GM13976 (cell line): ENCODE measurements at regions not wholly inside any gene's neighbourhood (a gene's known extent, or its start where the extent isn't known, plus 50 kb on each side); places are given as distances from the start of the nearest gene placed in this dataset.

ENCODE experiments used
- DNase-seq: peaks from one replicate; pipeline ENCODE4 v3.0.0; 2012; ENCODE audit warnings: low spot score
- CTCF ChIP-seq: IDR thresholded peaks from 2 replicates; pipeline ENCODE4 v1.5.1; 2012; ENCODE audit warnings: borderline replicate concordance, mild to moderate bottlenecking; ENCODE audit not compliant: insufficient read depth; ENCODE audit errors: extremely low read depth, missing control alignments, control extremely low read depth
- in situ Hi-C: fragments of 300-500 bp; cut with MboI; formaldehyde crosslinking; loops from one replicate; pipeline ENCODE4 v1.12.0; 2022; ENCODE audit warnings: low sequenced_read_pairs, mixed read lengths, inconsistent platforms; ENCODE audit not compliant: unreplicated experiment

- TF ChIP-seq CTCF, result no peak
- DNase-seq, result no peak
- in situ Hi-C loops, result no loop called here
Measured at GRCh38 chr7:12091231-12091630, 119.9 kb upstream of the TMEM106B start.

GRCh38 chr7:12092499-12093130 is 118.5 kb upstream of the TMEM106B start:
- TF ChIP-seq CTCF, result no peak
- no peak for DNase-seq
- in situ Hi-C loops, result no loop called here

GRCh38 chr7:12093365-12093764 is 117.7 kb upstream of the TMEM106B start:
- no peak for DNase-seq
- TF ChIP-seq CTCF, result no peak
- in situ Hi-C loops, result no loop called here

- in situ Hi-C loops, result no loop called here
- no peak for TF ChIP-seq CTCF
- DNase-seq, result no peak
Measured at GRCh38 chr7:12094365-12094921, 116.7 kb upstream of the TMEM106B start.

- no peak for TF ChIP-seq CTCF
- in situ Hi-C loops, result no loop called here
- DNase-seq, result no peak
Measured at GRCh38 chr7:12102126-12102525, 109.0 kb upstream of the TMEM106B start.

GRCh38 chr7:12102527-12102926 is 108.6 kb upstream of the TMEM106B start:
- in situ Hi-C loops, result no loop called here
- TF ChIP-seq CTCF, result no peak
- DNase-seq, result no peak

- in situ Hi-C loops, result no loop called here
Measured at GRCh38 chr7:12103948-12104347, 107.1 kb upstream of the TMEM106B start.

More at GRCh38 chr7:12103948-12104347, 107.1 kb upstream of the TMEM106B start:
- no peak for TF ChIP-seq CTCF
- DNase-seq, result no peak
